Endothelial cell of umbilical vein (primary cell): ENCODE measurements at regions not wholly inside any gene's neighbourhood (a gene's known extent, or its start where the extent isn't known, plus 50 kb on each side); places are given as distances from the start of the nearest gene placed in this dataset.

ENCODE experiments used
- BruUV-seq: library from RNA; stranded (reverse); fragments of 400-500 nt; replicated peaks from 2 replicates; lab custom pipeline; 2021; lab: Mats Ljungman, UMichigan
- CTCF ChIA-PET: fragments of 300-600, 350-600 bp; sonication (Branson Sonifier 250); formaldehyde crosslinking; loops from one replicate; lab custom pipeline; 2021; ENCODE audit warnings: antibody characterized with exemption, inconsistent platforms; lab: Charles Lee
- POLR2A ChIA-PET: fragments of 300-600, 350-600 bp; sonication (Branson Sonifier 250); formaldehyde crosslinking; loops from one replicate; lab custom pipeline; 2021; ENCODE audit warnings: antibody characterized with exemption, inconsistent platforms; lab: Charles Lee
- DNase-seq: peaks from one replicate; pipeline ENCODE4 v3.0.0-alpha.2; 2011; ENCODE audit warnings: low read depth, low spot score
- FAIRE-seq: peaks from 2 replicates; lab custom pipeline; 2011; peaks lifted over from hg19 to GRCh38; lab: Jason Lieb, UNC
- H2AFZ ChIP-seq: 2 replicates; pipeline ENCODE4 v1.6.0; 2012; ENCODE audit warnings: low read depth, low read length, control low read depth, inconsistent platforms
- H3K27ac ChIP-seq: 2 replicates; pipeline ENCODE4 v1.5.1; 2011; ENCODE audit warnings: low read depth, mild to moderate bottlenecking, control low read depth, low read length, moderate library complexity; ENCODE audit not compliant: insufficient read depth
- H3K27me3 ChIP-seq, 2 experiments: 2 replicates each; pipeline versions ENCODE4 v1.6.0 to v1.6.1; 2011; ENCODE audit warnings: low read length in 2 of 2, mixed read lengths in 1 of 2; ENCODE audit not compliant: control insufficient read depth in 2 of 2, insufficient read depth in 2 of 2
- H3K36me3 ChIP-seq, 2 experiments: 2 replicates in 1 of 2; 3 replicates in 1 of 2; pipeline ENCODE4 v1.5.1; 2011; ENCODE audit warnings: low read length in 2 of 2, mild to moderate bottlenecking in 1 of 2, moderate library complexity in 1 of 2; ENCODE audit not compliant: control insufficient read depth in 2 of 2, insufficient read depth in 2 of 2; ENCODE audit errors: extremely low read depth in 1 of 2
- H3K4me1 ChIP-seq: 3 replicates; pipeline ENCODE4 v1.5.1; 2011; ENCODE audit warnings: mild to moderate bottlenecking, low read length; ENCODE audit not compliant: control insufficient read depth, insufficient read depth; ENCODE audit errors: extremely low read depth
- H3K4me2 ChIP-seq: 2 replicates; pipeline ENCODE4 v1.6.1; 2011; ENCODE audit warnings: low read length, control low read depth, mixed read lengths; ENCODE audit not compliant: insufficient read depth
- H3K4me3 ChIP-seq, 3 experiments: fragments of 200-600 bp in 1 of 3; sonication (generic), shearing (Covaris generic) in 1 of 3; replicated peaks in 1 of 3; 2 replicates each; pipeline ENCODE4 v1.5.1; 2011 to 2016; ENCODE audit warnings: control low read depth in 3 of 3, low read length in 3 of 3, mild to moderate bottlenecking in 2 of 3, inconsistent platforms in 1 of 3, low read depth in 1 of 3, moderate library complexity in 1 of 3; ENCODE audit not compliant: insufficient read depth in 1 of 3
- H3K79me2 ChIP-seq: 2 replicates; pipeline ENCODE4 v1.6.0; 2012; ENCODE audit warnings: low read length, inconsistent platforms; ENCODE audit not compliant: control insufficient read depth, insufficient read depth
- H3K9ac ChIP-seq: replicated peaks from 2 replicates; pipeline ENCODE3; 2011; ENCODE audit warnings: low read length, control low read depth; ENCODE audit not compliant: insufficient read depth; ENCODE audit errors: extremely low read depth
- H3K9me1 ChIP-seq: replicated peaks from 3 replicates; pipeline ENCODE4 v1.6.0; 2011; ENCODE audit warnings: mild to moderate bottlenecking, low read length; ENCODE audit not compliant: control insufficient read depth, insufficient read depth; ENCODE audit errors: extremely low read depth
- H3K9me3 ChIP-seq: replicated peaks from 2 replicates; pipeline ENCODE4 v1.5.1; 2012; ENCODE audit warnings: low read length, inconsistent platforms; ENCODE audit not compliant: control insufficient read depth, insufficient read depth
- H4K20me1 ChIP-seq: replicated peaks from 2 replicates; pipeline ENCODE3; 2011; ENCODE audit warnings: mild to moderate bottlenecking, low read length; ENCODE audit not compliant: control insufficient read depth, insufficient read depth; ENCODE audit errors: extremely low read depth
- CTCF ChIP-seq, 2 donors: IDR thresholded peaks; 1 replicate in 1 of 2; 2 replicates in 1 of 2; pipeline ENCODE4 v1.5.1; 2011; ENCODE audit warnings: low read length in 2 of 2, mild to moderate bottlenecking in 2 of 2, moderate library complexity in 2 of 2, control low read depth in 1 of 2, inconsistent platforms in 1 of 2, low read depth in 1 of 2; ENCODE audit not compliant: insufficient read depth in 1 of 2; ENCODE audit errors: extremely low read depth in 1 of 2
- EZH2 ChIP-seq: IDR thresholded peaks from 2 replicates; pipeline ENCODE4 v1.6.1; 2012; ENCODE audit warnings: borderline replicate concordance, low read depth, mild to moderate bottlenecking, moderate library complexity, low read length, inconsistent platforms; ENCODE audit not compliant: severe bottlenecking
- FOS ChIP-seq: IDR thresholded peaks from 2 replicates; pipeline ENCODE4 v1.6.1; 2011; ENCODE audit warnings: mild to moderate bottlenecking, low read length, moderate library complexity, borderline replicate concordance; ENCODE audit not compliant: insufficient read depth
- GATA2 ChIP-seq: IDR thresholded peaks from 2 replicates; pipeline ENCODE4 v1.7.0; 2011; ENCODE audit warnings: low read depth, mild to moderate bottlenecking, moderate library complexity, mixed read lengths, low read length; ENCODE audit not compliant: insufficient read length, insufficient read depth
- JUN ChIP-seq: IDR thresholded peaks from 2 replicates; pipeline ENCODE4 v1.6.1; 2011; ENCODE audit warnings: borderline replicate concordance, low read depth; ENCODE audit not compliant: insufficient read length, insufficient read depth
- MAX ChIP-seq: IDR thresholded peaks from 2 replicates; pipeline ENCODE4 v1.6.1; 2011; ENCODE audit not compliant: insufficient read depth, insufficient read length
- MYC ChIP-seq: IDR thresholded peaks from one replicate; pipeline ENCODE4 v1.6.1; 2011; ENCODE audit warnings: mild to moderate bottlenecking, low read depth, low read length
- POLR2A ChIP-seq: IDR thresholded peaks from 2 replicates; pipeline ENCODE4 v1.6.1; 2012; ENCODE audit warnings: low read depth, mild to moderate bottlenecking, control low read depth, low read length
- POLR2AphosphoS5 ChIP-seq: IDR thresholded peaks from 2 replicates; pipeline ENCODE4 v1.6.1; 2012; ENCODE audit warnings: low read depth, mild to moderate bottlenecking, control low read depth, low read length, moderate library complexity; ENCODE audit not compliant: insufficient read depth
- dilution Hi-C: fragments of 300-500 bp; cut with MboI; formaldehyde crosslinking; loops from one replicate; pipeline ENCODE4 v1.15.0; 2019; ENCODE audit warnings: low sequenced_read_pairs; ENCODE audit not compliant: extremely low pct_ligation_motif_present
- intact Hi-C: fragments of 100-400 bp; cut with micrococcal nuclease; formaldehyde crosslinking; loops from one replicate; pipeline ENCODE4 v1.10.0; 2022

- Histone ChIP-seq H3K9me1 (no peaks in the 10 kb centered on the region), H3K9ac (no peak overlapping the region), H3K27me3 (no peaks in the 10 kb centered on the region), H3K36me3 (no peaks in the 10 kb centered on the region), H3K9me3 (no peaks in the 10 kb centered on the region), H3K79me2 (no peaks in the 10 kb centered on the region), H3K27ac (no peak overlapping the region), H3K4me3 (no peak overlapping the region), H3K4me1 (no peaks in the 10 kb centered on the region), H3K4me2 (no peak overlapping the region), H4K20me1 (no peaks in the 10 kb centered on the region), H2AFZ (no peak overlapping the region)
- BruUV-seq = no TSS peak
- no peak for DNase-seq
- no peak for TF ChIP-seq POLR2A
- no peak for TF ChIP-seq GATA2
- no peak for TF ChIP-seq MAX
- no peak for TF ChIP-seq POLR2AphosphoS5
- TF ChIP-seq EZH2 = no peak
- TF ChIP-seq MYC = no peak
- TF ChIP-seq JUN = no peak
- TF ChIP-seq CTCF (IDR thresholded peaks at IDR 0.05; ENCODE audit: extremely low read depth in 1 of 2, insufficient read depth in 1 of 2, low read depth in 1 of 2, low read length in 2 of 2) = no peak
- TF ChIP-seq FOS = no peak
- ChIA-PET POLR2A (no interaction called here), CTCF (interaction anchor here (0.8 to 1.5 kb wide), 7 partner anchors 8 to 1234 kb away, joined by 3 to 5 read pairs (median 3); no protein-coding TSS in a partner anchor)
- intact Hi-C loops = no loop called here
- dilution Hi-C loops = no loop called here
- FAIRE-seq = no peak
These were observed 87.7 kb upstream of the PLEKHG7 start for GRCh38 chr12:92615086-92615485.
